ENCODE measurements at regions not wholly inside any gene's neighbourhood (a gene's known extent, or its start where the extent isn't known, plus 50 kb on each side); places are given as distances from the start of the nearest gene placed in this dataset.

GRCh38 chr4:138021139-138021830 lies 220.9 kb downstream of the SLC7A11 start:
- H3K4me1 ChIP-seq (ENCODE audit: insufficient read depth, poor library complexity, severe bottlenecking): no peaks in the 10 kb centered on the region
- no peaks in the 10 kb centered on the region for H3K36me3 ChIP-seq (ENCODE audit: low read depth)
- TF ChIP-seq CTCF (IDR thresholded peaks at IDR 0.05; ENCODE audit: poor library complexity, severe bottlenecking): no peak
- H3K9me3 ChIP-seq (ENCODE audit: severe bottlenecking): no peaks in the 10 kb centered on the region
- ATAC-seq (ENCODE audit: low read depth) (no peak), DNase-seq (ENCODE audit: low spot score) (no peak)
- no peak overlapping the region for H3K27ac ChIP-seq (ENCODE audit: poor library complexity, severe bottlenecking)
- H3K4me3 ChIP-seq (ENCODE audit: severe bottlenecking): no peak overlapping the region
- no peaks in the 10 kb centered on the region for H3K27me3 ChIP-seq (ENCODE audit: insufficient read depth, poor library complexity, severe bottlenecking)

DNA sequence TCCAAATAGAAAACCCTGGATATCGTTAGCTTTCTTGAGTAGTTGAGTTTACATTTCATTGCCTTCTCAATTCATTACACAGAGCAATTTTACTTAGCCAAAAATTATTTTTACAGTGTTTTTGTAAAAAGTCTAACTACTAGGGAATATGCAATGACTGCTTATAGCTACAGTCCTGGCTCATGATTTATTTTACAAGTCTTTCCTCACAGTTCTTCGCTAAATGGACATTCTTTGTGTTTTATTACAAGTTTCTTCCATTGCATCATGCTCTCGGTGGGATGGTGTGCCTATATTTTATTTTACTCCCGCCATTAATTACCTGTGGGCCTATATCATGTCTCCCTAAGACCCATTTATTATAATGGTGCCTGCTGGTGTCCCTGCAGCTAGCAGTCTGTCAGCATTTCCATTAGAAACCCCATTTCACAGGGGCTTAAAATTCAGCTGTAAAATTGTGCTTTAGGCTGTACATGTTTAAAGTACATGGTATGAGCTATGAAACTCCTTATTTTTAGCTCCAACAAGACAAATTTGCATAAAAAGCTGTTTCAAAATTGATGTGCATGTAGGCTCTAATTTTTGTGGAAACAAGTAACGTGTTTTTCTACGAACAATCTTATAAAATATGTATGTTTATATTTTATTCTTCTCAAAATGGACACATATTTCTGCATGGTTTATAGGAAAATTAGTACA lies 227.4 kb downstream of the SLC7A11 start:
- Histone ChIP-seq H3K36me3 (ENCODE audit: low read depth) (no peaks in the 10 kb centered on the region), H3K27ac (ENCODE audit: poor library complexity, severe bottlenecking) (no peak overlapping the region), H3K4me3 (ENCODE audit: severe bottlenecking) (no peak overlapping the region), H3K9me3 (ENCODE audit: severe bottlenecking) (peaks cover 2% of the 10 kb centered on the region), H3K4me1 (ENCODE audit: insufficient read depth, poor library complexity, severe bottlenecking) (peaks cover 6% of the 10 kb centered on the region), H3K27me3 (ENCODE audit: insufficient read depth, poor library complexity, severe bottlenecking) (no peaks in the 10 kb centered on the region)
- no peak for TF ChIP-seq CTCF (IDR thresholded peaks at IDR 0.05; ENCODE audit: poor library complexity, severe bottlenecking)
- ATAC-seq (ENCODE audit: low read depth) (no peak), DNase-seq (ENCODE audit: low spot score) (no peak)

- Histone ChIP-seq H3K27me3 (ENCODE audit: insufficient read depth, poor library complexity, severe bottlenecking) (no peaks in the 10 kb centered on the region), H3K4me1 (ENCODE audit: insufficient read depth, poor library complexity, severe bottlenecking) (peaks cover 6% of the 10 kb centered on the region), H3K4me3 (ENCODE audit: severe bottlenecking) (no peak overlapping the region), H3K36me3 (ENCODE audit: low read depth) (no peaks in the 10 kb centered on the region), H3K9me3 (ENCODE audit: severe bottlenecking) (peaks cover 2% of the 10 kb centered on the region), H3K27ac (ENCODE audit: poor library complexity, severe bottlenecking) (no peak overlapping the region)
- ATAC-seq (ENCODE audit: low read depth) (no peak), DNase-seq (ENCODE audit: low spot score) (no peak)
- TF ChIP-seq CTCF (IDR thresholded peaks at IDR 0.05; ENCODE audit: poor library complexity, severe bottlenecking): no peak
Observed at GRCh38 chr4:138013625-138014024, 228.5 kb downstream of the SLC7A11 start.

DNA sequence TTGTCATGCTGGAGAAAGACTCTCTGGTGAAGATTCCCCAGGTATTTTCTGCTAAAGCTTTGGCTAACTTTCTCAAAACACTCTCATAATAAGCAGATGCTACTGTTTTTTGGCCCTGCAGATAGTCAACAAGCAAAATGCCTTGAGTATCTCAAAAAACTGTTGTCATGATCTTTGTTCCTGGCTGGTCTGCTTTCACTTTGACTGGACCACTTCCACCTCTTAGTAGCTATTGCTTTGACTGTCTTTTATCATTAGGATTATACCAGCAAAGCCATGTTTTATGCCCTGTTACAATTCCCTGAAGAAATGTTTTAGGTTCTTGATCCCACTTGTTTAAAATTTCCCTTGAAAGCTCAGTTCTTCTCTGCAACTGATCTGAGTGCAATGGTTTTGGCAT lies 231.5 kb downstream of the SLC7A11 start:
- peaks cover 2% of the 10 kb centered on the region for H3K9me3 ChIP-seq (ENCODE audit: severe bottlenecking)
- no peak for DNase-seq (ENCODE audit: low spot score)
- no peak for TF ChIP-seq CTCF (IDR thresholded peaks at IDR 0.05; ENCODE audit: poor library complexity, severe bottlenecking)
- H3K4me3 ChIP-seq (ENCODE audit: severe bottlenecking): no peak overlapping the region
- no peaks in the 10 kb centered on the region for H3K27me3 ChIP-seq (ENCODE audit: insufficient read depth, poor library complexity, severe bottlenecking)
- no peak overlapping the region for H3K27ac ChIP-seq (ENCODE audit: poor library complexity, severe bottlenecking)
- no peaks in the 10 kb centered on the region for H3K36me3 ChIP-seq (ENCODE audit: low read depth)
- ATAC-seq (ENCODE audit: low read depth): no peak
- H3K4me1 ChIP-seq (ENCODE audit: insufficient read depth, poor library complexity, severe bottlenecking): peaks cover 6% of the 10 kb centered on the region

- Histone ChIP-seq H3K4me3 (ENCODE audit: severe bottlenecking) (no peak overlapping the region), H3K27ac (ENCODE audit: poor library complexity, severe bottlenecking) (no peak overlapping the region), H3K36me3 (ENCODE audit: low read depth) (no peaks in the 10 kb centered on the region), H3K9me3 (ENCODE audit: severe bottlenecking) (no peaks in the 10 kb centered on the region), H3K27me3 (ENCODE audit: insufficient read depth, poor library complexity, severe bottlenecking) (no peaks in the 10 kb centered on the region), H3K4me1 (ENCODE audit: insufficient read depth, poor library complexity, severe bottlenecking) (peaks cover 6% of the 10 kb centered on the region)
- ATAC-seq (ENCODE audit: low read depth) (no peak), DNase-seq (ENCODE audit: low spot score) (no peak)
- peak; percentile 30 for TF ChIP-seq CTCF (IDR thresholded peaks at IDR 0.05; ENCODE audit: poor library complexity, severe bottlenecking)
Observed at GRCh38 chr4:138007572-138007971, 234.6 kb downstream of the SLC7A11 start.

Measured in RWPE2 (cell line).